ENCODE measurements at regions not wholly inside any gene's neighbourhood (a gene's known extent, or its start where the extent isn't known, plus 50 kb on each side); places are given as distances from the start of the nearest gene placed in this dataset.

GRCh38 chr17:36741019-36741902, 139.9 kb downstream of the MRM1 start:
- DNase-seq (ENCODE audit: low read depth) = no peak
- no peak overlapping the region for H3K4me3 ChIP-seq (ENCODE audit: low read depth, low read length)
- TF ChIP-seq, protein P1, sequence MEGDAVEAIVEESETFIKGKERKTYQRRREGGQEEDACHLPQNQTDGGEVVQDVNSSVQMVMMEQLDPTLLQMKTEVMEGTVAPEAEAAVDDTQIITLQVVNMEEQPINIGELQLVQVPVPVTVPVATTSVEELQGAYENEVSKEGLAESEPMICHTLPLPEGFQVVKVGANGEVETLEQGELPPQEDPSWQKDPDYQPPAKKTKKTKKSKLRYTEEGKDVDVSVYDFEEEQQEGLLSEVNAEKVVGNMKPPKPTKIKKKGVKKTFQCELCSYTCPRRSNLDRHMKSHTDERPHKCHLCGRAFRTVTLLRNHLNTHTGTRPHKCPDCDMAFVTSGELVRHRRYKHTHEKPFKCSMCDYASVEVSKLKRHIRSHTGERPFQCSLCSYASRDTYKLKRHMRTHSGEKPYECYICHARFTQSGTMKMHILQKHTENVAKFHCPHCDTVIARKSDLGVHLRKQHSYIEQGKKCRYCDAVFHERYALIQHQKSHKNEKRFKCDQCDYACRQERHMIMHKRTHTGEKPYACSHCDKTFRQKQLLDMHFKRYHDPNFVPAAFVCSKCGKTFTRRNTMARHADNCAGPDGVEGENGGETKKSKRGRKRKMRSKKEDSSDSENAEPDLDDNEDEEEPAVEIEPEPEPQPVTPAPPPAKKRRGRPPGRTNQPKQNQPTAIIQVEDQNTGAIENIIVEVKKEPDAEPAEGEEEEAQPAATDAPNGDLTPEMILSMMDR (IDR thresholded peaks at IDR 0.05; ENCODE audit: insufficient read depth, low read depth, low read length) = no peak

DNA sequence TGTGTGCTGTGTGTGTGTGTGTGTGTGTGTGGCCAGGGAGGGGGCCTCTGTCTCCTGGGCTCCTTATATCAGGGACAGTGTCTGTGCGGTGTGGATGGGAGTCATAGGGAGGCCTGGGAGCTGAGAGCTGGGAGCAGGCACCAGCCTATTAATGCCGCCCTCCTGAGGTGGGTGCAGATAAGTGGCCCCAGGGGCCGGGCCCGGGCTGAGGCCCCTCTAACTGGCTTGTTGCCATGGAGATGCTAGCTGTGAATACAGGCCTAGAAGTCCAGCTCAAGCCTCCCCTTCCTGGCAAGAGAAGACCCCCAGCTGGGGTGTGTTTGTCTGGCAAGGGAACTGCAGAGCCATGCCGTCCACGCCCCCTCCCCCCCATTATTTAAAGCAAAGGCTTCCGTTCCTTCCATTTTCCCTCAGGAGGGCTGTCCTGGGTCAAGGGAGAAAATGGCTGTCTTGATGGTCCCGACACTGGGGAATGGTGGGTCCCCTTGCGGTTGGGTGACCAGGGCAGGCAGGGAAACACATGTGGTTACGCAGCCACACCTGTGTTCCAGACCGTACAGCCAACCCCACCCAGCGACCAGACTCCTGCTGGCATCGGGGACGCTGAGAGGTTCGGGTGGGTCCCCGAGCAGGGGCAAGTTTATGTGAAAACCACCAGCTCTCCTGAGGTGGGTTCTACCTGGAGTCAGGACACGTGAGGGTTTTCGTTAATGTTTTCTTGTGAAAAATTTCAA, 141.1 kb downstream of the MRM1 start:
- no peak overlapping the region for H3K4me3 ChIP-seq (ENCODE audit: low read depth, low read length)
- TF ChIP-seq, protein P1 (IDR thresholded peaks at IDR 0.05; ENCODE audit: insufficient read depth, low read depth, low read length) = no peak

DNA sequence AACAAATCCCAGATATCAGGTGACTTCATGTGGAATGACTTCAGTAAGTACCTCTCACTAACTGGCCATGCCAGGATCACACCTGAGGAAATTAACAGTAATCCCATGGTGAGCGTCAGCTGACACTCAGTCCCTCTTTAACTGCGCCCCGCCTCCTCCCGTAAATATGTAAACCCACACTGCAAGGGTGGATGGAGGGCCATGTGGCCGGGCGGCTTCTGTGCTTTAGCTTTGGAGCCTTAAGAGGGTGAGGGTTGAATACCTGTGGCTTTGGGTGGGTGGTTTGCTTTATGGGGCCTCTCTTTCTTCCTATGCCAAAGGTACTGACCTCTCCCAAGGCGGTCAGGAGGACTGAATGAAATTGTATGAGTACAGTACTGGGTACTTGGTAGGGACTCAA, 141.7 kb downstream of the MRM1 start:
- TF ChIP-seq, protein P1 (IDR thresholded peaks at IDR 0.05; ENCODE audit: insufficient read depth, low read depth, low read length) = no peak
- no peak for DNase-seq (ENCODE audit: low read depth)
- no peak overlapping the region for H3K4me3 ChIP-seq (ENCODE audit: low read depth, low read length)

More for the DNA sequence above, 141.1 kb downstream of the MRM1 start:
- no peak for DNase-seq (ENCODE audit: low read depth)

DNA sequence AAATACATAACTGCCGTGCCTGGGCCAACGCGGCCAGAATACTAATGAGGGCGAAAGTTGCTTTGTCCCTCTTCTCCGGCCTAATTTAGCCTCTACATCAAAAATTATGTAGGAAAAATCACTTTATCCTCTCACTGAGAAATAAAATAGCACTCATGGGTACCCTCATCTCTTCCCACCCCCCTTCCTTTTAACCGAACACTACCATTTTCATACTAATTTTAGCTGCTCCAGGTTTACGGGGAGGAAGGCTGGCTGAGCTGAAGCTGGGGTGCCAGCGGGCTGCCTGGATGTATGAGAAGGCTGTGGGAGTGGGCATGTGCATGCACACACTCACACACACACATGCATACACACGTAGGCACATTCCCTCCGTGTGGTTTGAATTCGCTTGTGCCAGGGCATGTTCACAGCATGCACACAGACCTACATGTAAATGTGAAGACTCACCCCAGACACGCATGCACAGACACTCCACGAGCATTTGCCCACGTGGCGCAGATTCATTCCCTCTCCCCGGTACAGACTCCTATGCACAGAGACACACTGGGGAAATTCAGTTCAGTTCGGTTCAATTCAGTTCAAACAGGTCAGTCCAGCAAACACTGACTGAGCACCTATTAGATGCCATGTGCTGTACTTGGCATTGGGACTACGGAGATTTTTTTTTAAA, 145.1 kb downstream of the MRM1 start:
- DNase-seq (ENCODE audit: low read depth) = no peak
- TF ChIP-seq, protein P1 (IDR thresholded peaks at IDR 0.05; ENCODE audit: insufficient read depth, low read depth, low read length) = no peak

DNA sequence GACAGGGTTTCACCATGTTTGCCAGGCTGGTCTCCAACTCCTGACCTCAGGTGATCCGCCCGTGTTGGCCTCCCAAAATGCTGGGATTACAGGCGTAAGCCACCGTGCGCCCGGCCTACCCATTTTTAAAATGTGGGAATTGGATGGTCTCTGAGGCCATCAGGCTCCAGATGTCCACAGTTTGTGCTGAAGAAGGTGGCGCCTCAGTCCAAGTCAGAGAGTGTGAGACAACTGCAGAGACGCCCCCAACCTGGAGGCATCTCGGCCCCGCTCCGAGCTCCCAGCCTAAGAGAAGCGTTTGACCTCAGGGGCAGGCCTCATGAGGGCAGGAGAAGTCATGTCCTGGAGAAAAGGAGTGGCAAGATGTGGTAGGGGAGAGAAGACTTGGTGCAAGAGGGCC, 146.5 kb downstream of the MRM1 start:
- TF ChIP-seq, protein P1 (IDR thresholded peaks at IDR 0.05; ENCODE audit: insufficient read depth, low read depth, low read length) = no peak
- DNase-seq (ENCODE audit: low read depth) = no peak
- H3K4me3 ChIP-seq (ENCODE audit: low read depth, low read length) = no peak overlapping the region

More for the DNA sequence above, 145.1 kb downstream of the MRM1 start:
- no peak overlapping the region for H3K4me3 ChIP-seq (ENCODE audit: low read depth, low read length)

GRCh38 chr17:36748272-36748671, 146.9 kb downstream of the MRM1 start:
- TF ChIP-seq, protein P1 (IDR thresholded peaks at IDR 0.05; ENCODE audit: insufficient read depth, low read depth, low read length) = no peak
- DNase-seq (ENCODE audit: low read depth) = no peak
- no peak overlapping the region for H3K4me3 ChIP-seq (ENCODE audit: low read depth, low read length)
